Mesenchymal stem cell (in vitro differentiated cells and primary cell): ENCODE measurements at regions not wholly inside any gene's neighbourhood (a gene's known extent, or its start where the extent isn't known, plus 50 kb on each side); places are given as distances from the start of the nearest gene placed in this dataset.
A peak's percentile ranks its signal among the peaks of the same experiment; 100 is the strongest.

Experiments
- DNase-seq: peaks from one replicate; pipeline ENCODE4 v3.0.0-alpha.2; 2013
- H2AFZ ChIP-seq: one replicate; pipeline ENCODE4 v1.6.1; 2013; ENCODE audit warnings: low read depth, mild to moderate bottlenecking, control low read depth, inconsistent platforms, low read length, moderate library complexity
- H2AK5ac ChIP-seq: 2 replicates; pipeline ENCODE4 v1.6.1; 2013; ENCODE audit warnings: low read length, moderate library complexity, mild to moderate bottlenecking, inconsistent platforms; ENCODE audit not compliant: severe bottlenecking
- H2BK120ac ChIP-seq: one replicate; pipeline ENCODE4 v1.6.1; 2013; ENCODE audit warnings: low read depth, mild to moderate bottlenecking, inconsistent platforms, low read length, moderate library complexity
- H2BK12ac ChIP-seq, 2 experiments: one replicate each; pipeline ENCODE4 v1.6.1; 2013; ENCODE audit warnings: inconsistent platforms in 2 of 2, low read length in 2 of 2, mild to moderate bottlenecking in 2 of 2, moderate library complexity in 2 of 2, control low read depth in 1 of 2
- H2BK15ac ChIP-seq: one replicate; pipeline ENCODE4 v1.6.1; 2013; ENCODE audit warnings: mild to moderate bottlenecking, low read depth, inconsistent platforms; ENCODE audit not compliant: poor library complexity, severe bottlenecking
- H2BK5ac ChIP-seq: 2 replicates; pipeline ENCODE4 v1.6.1; 2013; ENCODE audit warnings: low read depth, mild to moderate bottlenecking, low read length, control low read depth, inconsistent platforms; ENCODE audit not compliant: poor library complexity, severe bottlenecking
- H3K14ac ChIP-seq, 2 experiments: one replicate each; pipeline ENCODE4 v1.6.1; 2013; ENCODE audit warnings: inconsistent platforms in 2 of 2, low read length in 2 of 2, control low read depth in 1 of 2, mild to moderate bottlenecking in 1 of 2, moderate library complexity in 1 of 2
- H3K18ac ChIP-seq, 2 experiments: one replicate each; pipeline ENCODE4 v1.6.1; 2013; ENCODE audit warnings: inconsistent platforms in 2 of 2, low read length in 2 of 2, control low read depth in 1 of 2, low read depth in 1 of 2, mild to moderate bottlenecking in 1 of 2
- H3K23ac ChIP-seq, 2 experiments: one replicate each; pipeline ENCODE4 v1.6.1; 2013; ENCODE audit warnings: inconsistent platforms in 2 of 2, low read length in 2 of 2, mild to moderate bottlenecking in 2 of 2, moderate library complexity in 2 of 2, control low read depth in 1 of 2
- H3K27ac ChIP-seq: 2 replicates; pipeline ENCODE4 v1.5.1; 2013; ENCODE audit warnings: mild to moderate bottlenecking, moderate library complexity, low read length, control low read depth, inconsistent platforms; ENCODE audit not compliant: poor library complexity, severe bottlenecking
- H3K27me3 ChIP-seq, 2 experiments: 2 replicates each; pipeline versions ENCODE4 v1.6.1 to v1.7.0; 2013; ENCODE audit warnings: low read length in 2 of 2, mild to moderate bottlenecking in 2 of 2, moderate library complexity in 2 of 2, control low read depth in 1 of 2, inconsistent platforms in 1 of 2; ENCODE audit not compliant: control insufficient read depth in 1 of 2, insufficient read depth in 1 of 2
- H3K36me3 ChIP-seq, 2 experiments: 2 replicates each; pipeline versions ENCODE4 v1.6.1 to v1.7.0; 2013; ENCODE audit warnings: low read length in 2 of 2, control low read depth in 1 of 2, inconsistent platforms in 1 of 2, low read depth in 1 of 2, mild to moderate bottlenecking in 1 of 2; ENCODE audit not compliant: insufficient read depth in 2 of 2, control insufficient read depth in 1 of 2
- H3K4ac ChIP-seq, 2 experiments: one replicate each; pipeline ENCODE4 v1.6.1; 2013; ENCODE audit warnings: inconsistent platforms in 2 of 2, low read length in 2 of 2, mild to moderate bottlenecking in 2 of 2, moderate library complexity in 2 of 2, control low read depth in 1 of 2, low read depth in 1 of 2
- H3K4me1 ChIP-seq: 2 replicates; pipeline ENCODE4 v1.6.1; 2013; ENCODE audit warnings: low read depth, low read length, control low read depth; ENCODE audit not compliant: control insufficient read depth, insufficient read depth
- H3K4me2 ChIP-seq: 2 replicates; pipeline ENCODE4 v1.6.1; 2013; ENCODE audit warnings: low read length, mild to moderate bottlenecking, inconsistent platforms; ENCODE audit not compliant: poor library complexity, severe bottlenecking
- H3K4me3 ChIP-seq, 2 experiments: 2 replicates each; pipeline versions ENCODE4 v1.5.1 to v1.7.0; 2013; ENCODE audit warnings: low read length in 2 of 2, mild to moderate bottlenecking in 2 of 2, control low read depth in 1 of 2, low read depth in 1 of 2; ENCODE audit not compliant: insufficient read depth in 1 of 2
- H3K79me1 ChIP-seq: replicated peaks from 2 replicates; pipeline ENCODE4 v1.6.1; 2013; ENCODE audit warnings: mild to moderate bottlenecking, control low read depth, low read length, inconsistent platforms; ENCODE audit not compliant: poor library complexity, severe bottlenecking
- H3K9ac ChIP-seq: 2 replicates; pipeline ENCODE4 v1.7.0; 2013; ENCODE audit warnings: mild to moderate bottlenecking, low read length, moderate library complexity
- H3K9me3 ChIP-seq: 2 replicates; pipeline ENCODE4 v1.7.0; 2013; ENCODE audit warnings: mild to moderate bottlenecking, low read length; ENCODE audit not compliant: control insufficient read depth
- H4K8ac ChIP-seq: one replicate; pipeline ENCODE4 v1.6.1; 2013; ENCODE audit warnings: inconsistent platforms, mild to moderate bottlenecking, low read length, moderate library complexity
- H4K91ac ChIP-seq: one replicate; pipeline ENCODE4 v1.6.1; 2013; ENCODE audit warnings: mild to moderate bottlenecking, low read length, inconsistent platforms
- WGBS: methylation state at CpG from one replicate; pipeline ENCODE4 v1.1.7; 2013; ENCODE audit warnings: mixed read lengths; 5-methylcytosine and 5-hydroxymethylcytosine counted together

DNA sequence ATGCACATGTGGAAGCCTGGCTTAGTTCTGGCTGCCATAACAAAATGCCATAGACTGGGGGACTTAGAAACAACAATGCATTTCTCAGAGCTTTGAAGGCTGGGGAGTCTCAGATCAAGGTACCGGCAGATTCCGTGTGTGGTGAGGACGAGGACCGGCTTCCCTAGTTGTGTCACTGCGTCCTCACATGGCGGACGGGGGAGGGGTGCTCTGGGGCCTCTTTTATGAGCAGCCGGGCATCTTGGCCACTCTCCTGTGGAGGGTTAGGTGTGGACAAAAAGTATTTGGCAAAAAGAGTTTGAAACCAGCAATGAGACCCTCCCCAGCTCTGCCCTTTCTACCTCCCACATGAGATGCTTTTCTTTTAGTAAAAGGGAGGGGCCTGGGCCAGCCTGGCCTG is 118.5 kb upstream of the LPCAT1 start:
- H4K91ac ChIP-seq = no peak overlapping the region
- no peak overlapping the region for H2AFZ ChIP-seq
- no peak overlapping the region for H2BK120ac ChIP-seq
- no peak overlapping the region for H3K23ac ChIP-seq
- no peak overlapping the region for H4K8ac ChIP-seq
- H3K9me3 ChIP-seq = no peaks in the 10 kb centered on the region
- no peak overlapping the region for H2BK15ac ChIP-seq
- no peaks in the 10 kb centered on the region for H3K36me3 ChIP-seq
- H3K4ac ChIP-seq = no peak overlapping the region
- no peak overlapping the region for H2BK12ac ChIP-seq
- no peak overlapping the region for H3K14ac ChIP-seq
- DNase-seq = no peak
- H3K4me3 ChIP-seq = no peak overlapping the region
- H3K18ac ChIP-seq = no peak overlapping the region
- peaks cover 33 to 45% of the 10 kb centered on the region in 2 experiments for H3K27me3 ChIP-seq
- H3K4me2 ChIP-seq = no peak overlapping the region
- no peak overlapping the region for H2BK5ac ChIP-seq
- no peaks in the 10 kb centered on the region for H3K79me1 ChIP-seq
- H2AK5ac ChIP-seq = no peak overlapping the region
- H3K4me1 ChIP-seq = peaks cover 16% of the 10 kb centered on the region
- 94% methylated on average over 5 of the region's 8 CpGs for WGBS
- no peak overlapping the region for H3K27ac ChIP-seq
- H3K9ac ChIP-seq = no peak overlapping the region

DNA sequence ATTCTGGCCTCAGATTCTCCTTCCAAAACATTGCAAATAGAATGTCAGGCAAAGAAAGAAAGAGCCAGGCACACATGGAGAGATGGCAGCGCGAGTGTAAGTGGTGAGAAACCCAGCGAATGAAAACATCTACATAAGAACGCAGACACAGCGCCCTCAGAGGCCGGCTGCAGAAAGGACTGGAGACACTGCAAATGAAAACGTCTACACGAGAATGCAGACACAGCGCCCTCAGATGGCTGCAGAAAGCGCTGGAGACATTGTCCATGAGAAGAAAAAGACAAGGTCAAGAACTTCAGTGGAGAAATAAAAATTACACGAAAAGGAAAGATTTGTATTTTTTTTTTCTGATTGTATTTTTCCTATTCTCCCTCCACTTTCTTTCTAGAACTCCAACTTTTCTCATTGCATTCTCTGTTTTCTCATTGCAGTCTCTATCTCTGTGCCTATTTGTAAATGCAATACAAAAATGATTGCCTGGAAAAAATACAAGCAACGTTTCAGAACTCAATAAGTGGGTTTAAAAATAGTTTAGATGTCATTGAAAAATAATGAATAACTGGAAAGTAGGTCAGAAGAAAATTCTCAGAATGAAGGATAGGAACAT is 117.9 kb upstream of the LPCAT1 start:
- Histone ChIP-seq H3K9me3 (no peaks in the 10 kb centered on the region), H2BK5ac (no peak overlapping the region), H3K79me1 (no peaks in the 10 kb centered on the region), H3K23ac (no peak overlapping the region), H2AFZ (no peak overlapping the region), H4K8ac (no peak overlapping the region), H3K4me1 (peaks cover 16% of the 10 kb centered on the region), H3K9ac (no peak overlapping the region), H2BK12ac (no peak overlapping the region), H3K14ac (no peak overlapping the region), H3K18ac (no peak overlapping the region), H3K4me3 (no peak overlapping the region), H3K4me2 (peak overlapping the region; percentile 61), H2BK15ac (no peak overlapping the region), H2AK5ac (no peak overlapping the region), H3K36me3 (no peaks in the 10 kb centered on the region), H3K27me3 (peaks cover 33 to 45% of the 10 kb centered on the region in 2 experiments), H3K27ac (no peak overlapping the region), H4K91ac (no peak overlapping the region), H2BK120ac (no peak overlapping the region), H3K4ac (no peak overlapping the region)
- 8% methylated on average over 11 of the region's 12 CpGs for WGBS
- DNase-seq = peak; percentile 92

DNA sequence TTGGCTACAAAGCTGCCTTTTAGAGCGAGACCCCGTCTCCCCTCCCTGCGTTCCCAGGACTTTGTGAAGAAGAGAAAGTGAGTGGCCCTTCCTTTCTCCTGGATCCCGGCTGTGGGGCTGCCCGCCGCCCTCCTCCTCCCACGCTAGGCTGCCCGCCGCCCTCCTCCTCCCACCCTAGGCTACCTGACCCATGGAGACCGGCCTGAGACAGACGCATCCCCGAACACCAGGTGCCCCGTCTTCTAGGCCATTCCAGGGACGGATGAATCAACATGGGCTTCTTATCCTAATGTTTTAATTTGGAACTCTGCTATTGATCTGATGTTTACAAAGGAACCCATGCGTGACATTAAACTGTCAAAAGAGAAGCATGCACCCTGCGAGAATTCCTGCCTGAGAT is 117.3 kb upstream of the LPCAT1 start:
- Histone ChIP-seq H3K79me1 (no peaks in the 10 kb centered on the region), H4K91ac (no peak overlapping the region), H2AK5ac (no peak overlapping the region), H3K9me3 (no peaks in the 10 kb centered on the region), H2BK5ac (no peak overlapping the region), H3K14ac (no peak overlapping the region), H3K4me1 (peaks cover 16% of the 10 kb centered on the region), H3K18ac (no peak overlapping the region), H3K23ac (no peak overlapping the region), H2BK12ac (no peak overlapping the region), H3K4me2 (peak overlapping the region; percentile 61), H2AFZ (no peak overlapping the region), H3K4ac (no peak overlapping the region), H3K27ac (no peak overlapping the region), H3K4me3 (no peak overlapping the region), H3K36me3 (no peaks in the 10 kb centered on the region), H2BK120ac (no peak overlapping the region), H4K8ac (no peak overlapping the region), H2BK15ac (no peak overlapping the region), H3K27me3 (peaks cover 33 to 45% of the 10 kb centered on the region in 2 experiments), H3K9ac (no peak overlapping the region)
- DNase-seq = no peak
- 74% methylated on average over 12 of the region's 16 CpGs for WGBS

DNA sequence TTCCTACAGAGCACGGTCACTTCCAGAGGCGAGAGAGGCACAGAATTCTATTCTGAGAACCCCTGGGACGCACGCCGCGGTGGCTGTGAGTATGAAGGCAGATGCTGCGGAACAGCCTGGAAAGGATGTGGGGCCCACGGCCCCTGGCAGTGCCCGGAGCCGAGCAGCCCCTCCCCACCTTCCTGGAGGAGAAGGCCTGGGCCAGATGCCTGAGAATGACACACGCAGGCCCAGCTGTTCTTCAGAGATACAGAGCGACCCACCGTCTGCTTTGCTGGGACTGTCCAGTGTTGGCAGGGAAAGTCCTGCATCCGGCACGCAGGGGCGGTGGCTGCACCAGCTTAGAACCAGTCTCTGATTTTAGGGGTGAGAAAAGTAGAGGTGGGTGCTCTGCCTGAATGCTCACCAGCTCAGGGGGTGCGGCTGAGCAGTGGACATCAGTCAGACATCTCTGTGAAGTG is 116.7 kb upstream of the LPCAT1 start:
- no peaks in the 10 kb centered on the region for H3K36me3 ChIP-seq
- DNase-seq = no peak
- no peak overlapping the region for H2BK120ac ChIP-seq
- no peak overlapping the region for H3K23ac ChIP-seq
- H4K8ac ChIP-seq = no peak overlapping the region
- no peaks in the 10 kb centered on the region for H3K79me1 ChIP-seq
- no peak overlapping the region for H2BK5ac ChIP-seq
- H4K91ac ChIP-seq = no peak overlapping the region
- no peak overlapping the region for H2AK5ac ChIP-seq
- H2AFZ ChIP-seq = no peak overlapping the region
- H3K27me3 ChIP-seq = peaks cover 33 to 45% of the 10 kb centered on the region in 2 experiments
- no peak overlapping the region for H3K14ac ChIP-seq
- no peak overlapping the region for H3K4me3 ChIP-seq
- no peak overlapping the region for H3K18ac ChIP-seq
- no peak overlapping the region for H2BK12ac ChIP-seq
- H3K4me2 ChIP-seq = no peak overlapping the region
- H3K27ac ChIP-seq = no peak overlapping the region
- H3K4ac ChIP-seq = no peak overlapping the region
- WGBS = 91% methylated on average over 17 of the region's 17 CpGs
- no peaks in the 10 kb centered on the region for H3K9me3 ChIP-seq
- H3K4me1 ChIP-seq = peaks cover 16% of the 10 kb centered on the region
- H3K9ac ChIP-seq = no peak overlapping the region
- no peak overlapping the region for H2BK15ac ChIP-seq
